K562 (cell line): ENCODE measurements at regions not wholly inside any gene's neighbourhood (a gene's known extent, or its start where the extent isn't known, plus 50 kb on each side); places are given as distances from the start of the nearest gene placed in this dataset.

Experiments used
- ADNP ChIP-seq: fragments of 200-800 bp; sonication (Bioruptor generic); IDR thresholded peaks from 2 replicates; pipeline ENCODE4 v1.6.1; 2016; ENCODE audit warnings: missing genetic modification characterization, missing compliant biosample characterization
- ASH1L ChIP-seq: fragments of 450-650 bp; IDR thresholded peaks from 2 replicates; pipeline ENCODE4 v1.6.1; 2018; ENCODE audit warnings: borderline replicate concordance, mild to moderate bottlenecking, low read depth; ENCODE audit not compliant: partially characterized antibody
- ATF2 ChIP-seq: sonication (generic); formaldehyde crosslinking; IDR thresholded peaks from 2 replicates; pipeline ENCODE4 v1.8.1; 2022; ENCODE audit warnings: missing genetic modification reagents
- BRCA1 ChIP-seq, 2 experiments: fragments of 450-650 bp in 1 of 2; sonication (generic) in 1 of 2; formaldehyde crosslinking in 1 of 2; IDR thresholded peaks; 2 replicates each; pipeline versions ENCODE4 v1.5.0 to v1.6.1; 2017 to 2020; ENCODE audit warnings: mild to moderate bottlenecking in 1 of 2, missing genetic modification reagents in 1 of 2
- CBX2 ChIP-seq: fragments of 200-600 bp; sonication (generic); IDR thresholded peaks from one replicate; pipeline ENCODE4 v1.6.1; 2012; ENCODE audit warnings: mild to moderate bottlenecking, low read length, inconsistent platforms; ENCODE audit not compliant: insufficient read depth, poor library complexity, severe bottlenecking
- CREBBP ChIP-seq: IDR thresholded peaks from one replicate; pipeline ENCODE4 v1.6.1; 2012; ENCODE audit warnings: low read depth, mild to moderate bottlenecking, control low read depth, inconsistent platforms, low read length
- CTBP1 ChIP-seq: fragments of 450-650 bp; IDR thresholded peaks from 2 replicates; pipeline ENCODE4 v1.6.1; 2016; ENCODE audit warnings: borderline replicate concordance
- EWSR1 ChIP-seq: fragments of 450-650 bp; IDR thresholded peaks from 2 replicates; pipeline ENCODE4 v1.6.1; 2018; ENCODE audit warnings: borderline replicate concordance, mild to moderate bottlenecking, low read depth, moderate library complexity; ENCODE audit not compliant: partially characterized antibody
- EZH2 ChIP-seq: IDR thresholded peaks from 2 replicates; pipeline ENCODE4 v1.6.1; 2012; ENCODE audit warnings: low read depth, mild to moderate bottlenecking, inconsistent platforms, low read length, borderline replicate concordance
- GABPB1 ChIP-seq: sonication (generic); formaldehyde crosslinking; IDR thresholded peaks from 2 replicates; pipeline ENCODE4 v1.8.0; 2022; ENCODE audit warnings: mild to moderate bottlenecking, missing genetic modification reagents
- HMG20A ChIP-seq: fragments of 450-650 bp; formaldehyde crosslinking; conservative IDR thresholded peaks from 2 replicates; pipeline ENCODE4 v1.4.0; 2020; ENCODE audit warnings: mild to moderate bottlenecking, mixed read lengths
- ILF3 ChIP-seq: fragments of 450-650 bp; IDR thresholded peaks from 2 replicates; pipeline ENCODE4 v1.6.1; 2018; ENCODE audit warnings: antibody characterized with exemption, mild to moderate bottlenecking, moderate library complexity, borderline replicate concordance
- JUND ChIP-seq, 2 experiments: IDR thresholded peaks; 2 replicates in 1 of 2; 3 replicates in 1 of 2; pipeline ENCODE4 v1.6.1; 2011; ENCODE audit warnings: borderline replicate concordance in 2 of 2, low read depth in 2 of 2, low read length in 2 of 2, improper control_type of control experiment in 1 of 2, missing biosample characterization in 1 of 2, missing genetic modification characterization in 1 of 2, missing genetic modification reagents in 1 of 2
- KLF1 ChIP-seq: fragments of 450-650 bp; IDR thresholded peaks from 2 replicates; pipeline ENCODE4 v1.6.1; 2016; ENCODE audit warnings: missing genetic modification characterization, missing compliant biosample characterization
- MECOM ChIP-seq: fragments of 250-450 bp; sonication (Bioruptor Pico); IDR thresholded peaks from 2 replicates; pipeline ENCODE4 v1.8.0; 2022; ENCODE audit warnings: inconsistent platforms
- NFIX ChIP-seq: fragments of 250-450 bp; sonication (Bioruptor Pico); IDR thresholded peaks from 2 replicates; pipeline ENCODE4 v1.4.0; 2020; ENCODE audit warnings: low read depth, mild to moderate bottlenecking, moderate library complexity
- POLR2G ChIP-seq: fragments of 200-400 bp; formaldehyde crosslinking; IDR thresholded peaks from 2 replicates; pipeline ENCODE4 v1.6.1; 2017; ENCODE audit warnings: low read depth, mild to moderate bottlenecking, antibody characterized with exemption, low read length, moderate library complexity
- RFX7 ChIP-seq: fragments of 250-450 bp; sonication (Bioruptor Pico); IDR thresholded peaks from 2 replicates; pipeline ENCODE4 v1.5.1; 2021; ENCODE audit warnings: mild to moderate bottlenecking
- SMARCC2 ChIP-seq: fragments of 450-650 bp; IDR thresholded peaks from 2 replicates; pipeline ENCODE4 v1.6.1; 2017; ENCODE audit warnings: antibody characterized with exemption, moderate library complexity, mild to moderate bottlenecking, low read depth
- SUPT5H ChIP-seq: fragments of 450-650 bp; IDR thresholded peaks from 2 replicates; pipeline ENCODE4 v1.6.1; 2016
- TGIF2 ChIP-seq: sonication (generic); formaldehyde crosslinking; IDR thresholded peaks from 2 replicates; pipeline ENCODE4 v1.8.1; 2022; ENCODE audit warnings: mild to moderate bottlenecking, missing genetic modification reagents, moderate library complexity
- XRCC3 ChIP-seq: fragments of 450-650 bp; IDR thresholded peaks from 2 replicates; pipeline ENCODE4 v1.6.1; 2017; ENCODE audit warnings: mild to moderate bottlenecking, moderate library complexity
- ZBTB43 ChIP-seq: sonication (generic); formaldehyde crosslinking; IDR thresholded peaks from 2 replicates; pipeline ENCODE4 v1.8.0; 2023; ENCODE audit warnings: mild to moderate bottlenecking, missing genetic modification reagents
- ZBTB8A ChIP-seq: fragments of 450-650 bp; IDR thresholded peaks from 2 replicates; pipeline ENCODE4 v1.6.1; 2018; ENCODE audit warnings: mild to moderate bottlenecking, moderate library complexity; ENCODE audit not compliant: partially characterized antibody
- ZEB2 ChIP-seq: fragments of 450-650 bp; IDR thresholded peaks from 2 replicates; pipeline ENCODE4 v1.6.1; 2016
- ZNF24 ChIP-seq: fragments of 450-650 bp; IDR thresholded peaks from 2 replicates; pipeline ENCODE4 v1.6.1; 2016
- ZNF699 ChIP-seq: fragments of 250-450 bp; sonication (Bioruptor Pico); IDR thresholded peaks from 2 replicates; pipeline ENCODE4 v1.8.0; 2021; ENCODE audit warnings: mild to moderate bottlenecking, moderate library complexity; ENCODE audit not compliant: insufficient replicate concordance
- ZNF76 ChIP-seq: fragments of 250-450 bp; sonication (Bioruptor Pico); IDR thresholded peaks from 2 replicates; pipeline ENCODE4 v1.4.0; 2020; ENCODE audit warnings: mild to moderate bottlenecking, moderate library complexity, borderline replicate concordance
- TF ChIP-seq, protein P1 (sequence below): fragments of 250-450 bp; sonication (Bioruptor Pico); IDR thresholded peaks from 2 replicates; pipeline ENCODE4 v1.8.0; 2022; ENCODE audit warnings: moderate library complexity, mild to moderate bottlenecking, inconsistent platforms

DNA sequence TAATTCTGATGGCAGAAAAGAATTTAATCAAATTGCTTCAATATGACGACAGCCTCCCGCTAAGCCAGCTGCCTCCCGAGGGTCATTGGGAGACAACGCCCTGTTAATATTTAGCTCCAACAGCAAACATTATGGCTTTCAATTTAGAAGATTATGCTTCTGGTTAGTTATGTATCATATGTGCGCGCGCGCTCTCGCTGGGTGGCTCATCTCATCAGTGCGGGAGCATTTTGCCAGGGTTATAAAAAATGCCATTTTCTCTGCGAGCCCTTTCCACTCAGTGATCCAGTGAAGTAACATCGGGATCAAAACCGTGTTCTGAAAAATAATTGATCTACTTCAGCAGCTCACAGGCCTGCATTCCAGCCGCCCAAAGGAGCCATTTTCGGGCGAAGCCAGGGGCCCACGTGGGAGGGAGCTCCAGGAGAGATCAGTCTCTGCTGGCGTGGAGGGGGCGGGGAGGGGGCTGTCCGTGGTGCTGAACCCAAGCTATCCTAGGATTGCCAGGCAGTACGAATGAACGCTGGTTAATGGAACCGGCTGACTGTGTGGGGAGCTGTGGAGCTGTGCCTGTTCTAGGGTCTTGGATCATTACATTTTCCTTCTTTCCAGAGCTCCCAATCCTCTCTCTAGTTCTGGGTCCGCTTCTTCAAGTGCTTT lies 219.1 kb upstream of the ZC3H12A start (continued):
- TF ChIP-seq ZBTB8A (no peak), BRCA1 (IDR thresholded peaks at IDR 0.05) (no peak), BRCA1 (CRISPR knock-in tag; IDR thresholded peaks at IDR 0.05) (no peak), ZNF76 (CRISPR knock-in tag) (no peak), SUPT5H (no peak), RFX7 (CRISPR knock-in tag) (no peak), ATF2 (CRISPR knock-in tag) (no peak), XRCC3 (no peak), ZNF24 (no peak), EWSR1 (no peak), JUND (IDR thresholded peaks at IDR 0.05; ENCODE audit: borderline replicate concordance, low read depth, low read length) (0 out of 2 replicates have a peak, but pooled peaks have one; percentile 13), JUND (tag; IDR thresholded peaks at IDR 0.05; ENCODE audit: borderline replicate concordance, low read depth, low read length) (no peak), POLR2G (no peak), ASH1L (no peak), EZH2 (no peak), MECOM (CRISPR knock-in tag) (no peak), CREBBP (no peak), HMG20A (no peak), ZNF699 (CRISPR knock-in tag) (no peak), SMARCC2 (no peak), NFIX (no peak), ZBTB43 (CRISPR knock-in tag) (no peak), CBX2 (no peak), CTBP1 (no peak), ADNP (tag) (no peak), KLF1 (no peak), ILF3 (no peak), TGIF2 (CRISPR knock-in tag) (no peak), GABPB1 (CRISPR knock-in tag) (no peak), ZEB2 (no peak)
- TF ChIP-seq, protein P1, sequence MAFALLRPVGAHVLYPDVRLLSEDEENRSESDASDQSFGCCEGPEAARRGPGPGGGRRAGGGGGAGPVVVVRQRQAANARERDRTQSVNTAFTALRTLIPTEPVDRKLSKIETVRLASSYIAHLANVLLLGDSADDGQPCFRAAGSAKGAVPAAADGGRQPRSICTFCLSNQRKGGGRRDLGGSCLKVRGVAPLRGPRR (CRISPR knock-in tag): no peak
